Brain microvascular endothelial cell (primary cell): ENCODE measurements at regions not wholly inside any gene's neighbourhood (a gene's known extent, or its start where the extent isn't known, plus 50 kb on each side); places are given as distances from the start of the nearest gene placed in this dataset.

Experiments used
- DNase-seq: peaks from one replicate; pipeline ENCODE4 v3.0.0-alpha.2; 2020
- H3K27ac ChIP-seq: fragments of 250-450 bp; sonication (Bioruptor Pico); 2 replicates; pipeline ENCODE4 v1.5.1; 2020; ENCODE audit warnings: mild to moderate bottlenecking, moderate library complexity
- H3K27me3 ChIP-seq: fragments of 250-450 bp; sonication (Bioruptor Pico); replicated peaks from 2 replicates; pipeline ENCODE4 v1.5.1; 2020; ENCODE audit warnings: mild to moderate bottlenecking
- H3K36me3 ChIP-seq: fragments of 250-450 bp; sonication (Bioruptor Pico); replicated peaks from 2 replicates; pipeline ENCODE4 v1.5.1; 2020; ENCODE audit warnings: mild to moderate bottlenecking
- H3K4me3 ChIP-seq: 2 replicates; pipeline ENCODE4 v1.5.1; 2011; ENCODE audit warnings: low read depth, mild to moderate bottlenecking, control low read depth, low read length, moderate library complexity
- CTCF ChIP-seq: IDR thresholded peaks from 2 replicates; pipeline ENCODE4 v1.5.1; 2011; ENCODE audit warnings: low read depth, mild to moderate bottlenecking, moderate library complexity, low read length, control low read depth, inconsistent platforms; ENCODE audit errors: missing control alignments
- in situ Hi-C: cut with HindIII; loops from 2 replicates; pipeline ENCODE4 v1.10.0; 2017; ENCODE audit warnings: low sequenced_read_pairs, low pct_ligation_motif_present

- Histone ChIP-seq H3K4me3 (no peak overlapping the region), H3K27ac (no peak overlapping the region), H3K36me3 (no peaks in the 10 kb centered on the region), H3K27me3 (no peaks in the 10 kb centered on the region)
- TF ChIP-seq CTCF, result no peak
- DNase-seq, result no peak
- in situ Hi-C loops, result no loop called here
Measured at GRCh38 chr10:91080776-91081175, 139.7 kb upstream of the PCGF5 start.

- DNase-seq, result no peak
- H3K36me3 ChIP-seq, result no peaks in the 10 kb centered on the region
- H3K27me3 ChIP-seq, result no peaks in the 10 kb centered on the region
- TF ChIP-seq CTCF, result no peak
- H3K27ac ChIP-seq, result no peak overlapping the region
- H3K4me3 ChIP-seq, result no peak overlapping the region
- in situ Hi-C loops, result no loop called here
Measured at GRCh38 chr10:91082447-91082846, 138.0 kb upstream of the PCGF5 start.

- Histone ChIP-seq H3K27ac (no peak overlapping the region), H3K4me3 (no peak overlapping the region), H3K27me3 (no peaks in the 10 kb centered on the region), H3K36me3 (no peaks in the 10 kb centered on the region)
- no peak for TF ChIP-seq CTCF
- in situ Hi-C loops, result no loop called here
- DNase-seq, result peak; percentile 12
Measured at GRCh38 chr10:91088300-91089140, 131.9 kb upstream of the PCGF5 start.

GRCh38 chr10:91090761-91091529 is 129.5 kb upstream of the PCGF5 start:
- peak; percentile 11 for DNase-seq
- no peaks in the 10 kb centered on the region for H3K27me3 ChIP-seq
- H3K27ac ChIP-seq, result no peak overlapping the region
- no peaks in the 10 kb centered on the region for H3K36me3 ChIP-seq
- in situ Hi-C loops, result no loop called here
- peak; percentile 61 for TF ChIP-seq CTCF
- no peak overlapping the region for H3K4me3 ChIP-seq

GRCh38 chr10:91091780-91092179 is 128.7 kb upstream of the PCGF5 start:
- DNase-seq, result no peak
- no peak for TF ChIP-seq CTCF
- H3K27ac ChIP-seq, result no peak overlapping the region
- no peak overlapping the region for H3K4me3 ChIP-seq
- H3K27me3 ChIP-seq, result no peaks in the 10 kb centered on the region
- in situ Hi-C loops, result no loop called here
- no peaks in the 10 kb centered on the region for H3K36me3 ChIP-seq
